ENCODE measurements at regions not wholly inside any gene's neighbourhood (a gene's known extent, or its start where the extent isn't known, plus 50 kb on each side); places are given as distances from the start of the nearest gene placed in this dataset.

- Histone ChIP-seq H3K9ac (ENCODE audit: insufficient read depth in 1 of 2, low read depth in 2 of 2, low read length in 2 of 2) (no peak overlapping the region), H3K4me1 (replicated peaks in 1 of 2; ENCODE audit: control insufficient read depth in 2 of 2, insufficient read depth in 2 of 2, low read length in 2 of 2) (no peaks in the 10 kb centered on the region), H3K4me3 (no peak overlapping the region), H3K27me3 (ENCODE audit: control insufficient read depth in 2 of 2, insufficient read depth in 2 of 2, low read length in 2 of 2) (no peaks in the 10 kb centered on the region), H3K27ac (ENCODE audit: extremely low read depth, low read depth, low read length) (no peak overlapping the region), H2AFZ (ENCODE audit: low read depth, low read length) (no peak overlapping the region), H4K20me1 (replicated peaks; ENCODE audit: control insufficient read depth, insufficient read depth, low read length) (no peaks in the 10 kb centered on the region), H3K9me1 (ENCODE audit: control insufficient read depth, insufficient read depth, low read length) (no peaks in the 10 kb centered on the region), H3K4me2 (ENCODE audit: insufficient read depth, low read length) (no peak overlapping the region), H3K79me2 (ENCODE audit: control insufficient read depth, insufficient read depth, low read length) (no peaks in the 10 kb centered on the region), H3K36me3 (ENCODE audit: control insufficient read depth, insufficient read depth, low read length) (no peaks in the 10 kb centered on the region), H3K9me3 (replicated peaks; ENCODE audit: control insufficient read depth, insufficient read depth, low read depth, low read length) (no peaks in the 10 kb centered on the region)
- ATAC-seq (no peak), DNase-seq (ENCODE audit: extremely low read depth in 1 of 4, low spot score in 3 of 4) (no peak), FAIRE-seq (no peak)
- in situ Hi-C loops (cut with MboI) (no loop called here), intact Hi-C loops (cut with micrococcal nuclease) (no loop called here)
- CTCF ChIA-PET (ENCODE audit: low intra/inter-chr PET ratio): no interaction called here
- BruUV-seq (replicated peaks): no TSS peak
- POLR2A ChIA-PET: no interaction called here
- WGBS (ENCODE audit: insufficient coverage, low coverage, missing lambda C conversion rate): 0% methylated on average over 1 of the region's 1 CpG
- TF ChIP-seq ZNF445 (CRISPR knock-in tag; IDR thresholded peaks at IDR 0.05; ENCODE audit: low read depth) (no peak), COPS2 (conservative IDR thresholded peaks at IDR 0.05) (no peak), ZNF766 (CRISPR knock-in tag; conservative IDR thresholded peaks at IDR 0.05) (no peak), PCBP2 (IDR thresholded peaks at IDR 0.05; ENCODE audit: low read depth, low read length, poor library complexity, severe bottlenecking) (no peak), CBX8 (IDR thresholded peaks at IDR 0.05; ENCODE audit: borderline replicate concordance, extremely low read depth, low read depth, low read length, poor library complexity, severe bottlenecking) (no peak), FUS (optimal IDR thresholded peaks at IDR 0.05; ENCODE audit: low read depth, low read length) (no peak), CCAR2 (IDR thresholded peaks at IDR 0.05; ENCODE audit: low read depth, low read length) (no peak), ERF (CRISPR knock-in tag; IDR thresholded peaks at IDR 0.05) (no peak), NR2F6 (CRISPR knock-in tag; IDR thresholded peaks at IDR 0.05) (no peak), ZNF133 (CRISPR knock-in tag; IDR thresholded peaks at IDR 0.05) (no peak), BRD4 (IDR thresholded peaks at IDR 0.05) (no peak), HINFP (tag; conservative IDR thresholded peaks at IDR 0.05; ENCODE audit: low read depth) (no peak), TFAP4 (CRISPR knock-in tag; IDR thresholded peaks at IDR 0.05; ENCODE audit: borderline replicate concordance) (no peak), NFYB (IDR thresholded peaks at IDR 0.05; ENCODE audit: extremely low read depth, insufficient read length) (no peak), RHOXF2B (CRISPR knock-in tag; conservative IDR thresholded peaks at IDR 0.05) (no peak), NCOR1 (IDR thresholded peaks at IDR 0.05) (no peak), GTF2B (IDR thresholded peaks at IDR 0.05; ENCODE audit: extremely low read depth, insufficient read length) (no peak), PREB (CRISPR knock-in tag; IDR thresholded peaks at IDR 0.05) (no peak), ZNF347 (CRISPR knock-in tag; IDR thresholded peaks at IDR 0.05; ENCODE audit: low read depth) (no peak)
Observed at GRCh38 chr2:198478361-198478760, 674.0 kb downstream of the PLCL1 start.
